KBM-7 (cell line): ENCODE measurements at regions not wholly inside any gene's neighbourhood (a gene's known extent, or its start where the extent isn't known, plus 50 kb on each side); places are given as distances from the start of the nearest gene placed in this dataset.
A peak's percentile ranks its signal among the peaks of the same experiment; 100 is the strongest.

Experiments
- DNase-seq: peaks from one replicate; pipeline ENCODE4 v3.0.0-alpha.2; 2015
- in situ Hi-C: fragments of 300-500 bp; cut with MboI; formaldehyde crosslinking; loops from 2 replicates; pipeline ENCODE4 v1.14.3; 2020; ENCODE audit warnings: low sequenced_read_pairs, low pct_unique_long_range_greater_than_20kb, mixed read lengths

- in situ Hi-C loops = no loop called here
- DNase-seq = no peak
Observed at GRCh38 chr3:55413236-55413635, 73.9 kb downstream of the WNT5A start.

GRCh38 chr3:55412545-55412944 lies 74.6 kb downstream of the WNT5A start:
- no peak for DNase-seq
- in situ Hi-C loops = no loop called here

- no peak for DNase-seq
- in situ Hi-C loops = no loop called here
Observed at GRCh38 chr3:55409806-55410205, 77.3 kb downstream of the WNT5A start.

GRCh38 chr3:55408193-55408826 lies 78.8 kb downstream of the WNT5A start:
- in situ Hi-C loops = no loop called here
- no peak for DNase-seq

GRCh38 chr3:55407426-55407820 lies 79.7 kb downstream of the WNT5A start:
- no peak for DNase-seq
- in situ Hi-C loops = no loop called here

GRCh38 chr3:55406696-55407425 lies 80.2 kb downstream of the WNT5A start:
- DNase-seq = no peak
- in situ Hi-C loops = no loop called here

GRCh38 chr3:55405436-55405835 lies 81.7 kb downstream of the WNT5A start:
- in situ Hi-C loops = no loop called here
- peak; percentile 26 for DNase-seq

- no peak for DNase-seq
- in situ Hi-C loops = no loop called here
Observed at GRCh38 chr3:55402886-55403609, 84.1 kb downstream of the WNT5A start.

- in situ Hi-C loops = no loop called here
- no peak for DNase-seq
Observed at GRCh38 chr3:55380561-55380960, 106.5 kb downstream of the WNT5A start.

GRCh38 chr3:55376753-55377347 lies 110.3 kb downstream of the WNT5A start:
- no peak for DNase-seq
- in situ Hi-C loops = no loop called here

GRCh38 chr3:55373423-55373822 lies 113.7 kb downstream of the WNT5A start:
- DNase-seq = no peak
- in situ Hi-C loops = no loop called here

GRCh38 chr3:55370272-55370671 lies 116.8 kb downstream of the WNT5A start:
- DNase-seq = no peak
- in situ Hi-C loops = no loop called here

- no peak for DNase-seq
- in situ Hi-C loops = no loop called here
Observed at GRCh38 chr3:55369141-55369847, 117.8 kb downstream of the WNT5A start.

- in situ Hi-C loops = no loop called here
- DNase-seq = no peak
Observed at GRCh38 chr3:55368366-55368765, 118.7 kb downstream of the WNT5A start.

GRCh38 chr3:55367384-55367783 lies 119.7 kb downstream of the WNT5A start:
- DNase-seq = no peak
- in situ Hi-C loops = no loop called here

GRCh38 chr3:55364421-55364820 lies 122.7 kb downstream of the WNT5A start:
- no peak for DNase-seq
- in situ Hi-C loops = no loop called here

- no peak for DNase-seq
- in situ Hi-C loops = no loop called here
Observed at GRCh38 chr3:55362210-55362960, 124.7 kb downstream of the WNT5A start.

GRCh38 chr3:55357796-55358195 lies 129.3 kb downstream of the WNT5A start:
- in situ Hi-C loops = no loop called here
- DNase-seq = no peak

- no peak for DNase-seq
- in situ Hi-C loops = no loop called here
Observed at GRCh38 chr3:55352668-55353067, 134.4 kb downstream of the WNT5A start.
